KMS-11 (cell line): ENCODE measurements at regions not wholly inside any gene's neighbourhood (a gene's known extent, or its start where the extent isn't known, plus 50 kb on each side); places are given as distances from the start of the nearest gene placed in this dataset.

Experiments
- H2AFZ ChIP-seq: fragments of 200-600 bp; sonication (generic); 2 replicates; pipeline ENCODE4 v1.6.1; 2016; ENCODE audit warnings: antibody characterized with exemption, mixed run types, low read depth
- H3K27ac ChIP-seq: fragments of 200-600 bp; sonication (generic); 2 replicates; pipeline ENCODE4 v1.6.1; 2016; ENCODE audit warnings: mild to moderate bottlenecking, mixed run types
- H3K27me3 ChIP-seq: fragments of 200-600 bp; sonication (generic); 2 replicates; pipeline ENCODE4 v1.6.1; 2017; ENCODE audit warnings: mild to moderate bottlenecking, low read depth, mixed run types, moderate library complexity; ENCODE audit not compliant: insufficient read depth
- H3K36me3 ChIP-seq: fragments of 200-600 bp; sonication (generic); 2 replicates; pipeline ENCODE4 v1.6.1; 2017; ENCODE audit warnings: mild to moderate bottlenecking, mixed run types; ENCODE audit not compliant: insufficient read depth
- H3K4me1 ChIP-seq: fragments of 200-600 bp; sonication (generic); 2 replicates; pipeline ENCODE4 v1.6.1; 2016; ENCODE audit warnings: mild to moderate bottlenecking, low read depth, mixed run types; ENCODE audit not compliant: poor library complexity, severe bottlenecking
- H3K4me2 ChIP-seq: fragments of 200-600 bp; sonication (generic); 2 replicates; pipeline ENCODE4 v1.7.0; 2016; ENCODE audit warnings: mild to moderate bottlenecking, mixed run types
- H3K4me3 ChIP-seq: fragments of 200-600 bp; sonication (generic); IDR thresholded peaks from 2 replicates; pipeline ENCODE4 v1.6.1; 2017; ENCODE audit warnings: low read depth, low read length, mixed read lengths; ENCODE audit not compliant: insufficient read depth
- H3K79me2 ChIP-seq: fragments of 200-600 bp; sonication (generic); 2 replicates; pipeline ENCODE4 v1.6.1; 2016; ENCODE audit warnings: low read depth, mixed run types; ENCODE audit not compliant: insufficient read depth
- H3K9ac ChIP-seq: fragments of 200-600 bp; sonication (generic); 2 replicates; pipeline ENCODE4 v1.6.1; 2016; ENCODE audit warnings: mild to moderate bottlenecking, mixed run types
- H4K20me1 ChIP-seq: fragments of 200-600 bp; sonication (generic); 2 replicates; pipeline ENCODE4 v1.6.1; 2016; ENCODE audit warnings: mild to moderate bottlenecking, mixed run types; ENCODE audit not compliant: insufficient read depth
- TF ChIP-seq, protein P1 (sequence below): fragments of 200-600 bp; sonication (generic); conservative IDR thresholded peaks from 2 replicates; pipeline ENCODE4 v1.6.1; 2017; ENCODE audit warnings: low read depth, mild to moderate bottlenecking, antibody characterized with exemption, low read length, moderate library complexity, mixed read lengths

- H3K4me1 ChIP-seq = no peaks in the 10 kb centered on the region
- H2AFZ ChIP-seq = no peak overlapping the region
- H4K20me1 ChIP-seq = no peaks in the 10 kb centered on the region
- H3K36me3 ChIP-seq = no peaks in the 10 kb centered on the region
- no peaks in the 10 kb centered on the region for H3K79me2 ChIP-seq
- H3K27ac ChIP-seq = no peak overlapping the region
- H3K4me2 ChIP-seq = no peak overlapping the region
- TF ChIP-seq, protein P1, sequence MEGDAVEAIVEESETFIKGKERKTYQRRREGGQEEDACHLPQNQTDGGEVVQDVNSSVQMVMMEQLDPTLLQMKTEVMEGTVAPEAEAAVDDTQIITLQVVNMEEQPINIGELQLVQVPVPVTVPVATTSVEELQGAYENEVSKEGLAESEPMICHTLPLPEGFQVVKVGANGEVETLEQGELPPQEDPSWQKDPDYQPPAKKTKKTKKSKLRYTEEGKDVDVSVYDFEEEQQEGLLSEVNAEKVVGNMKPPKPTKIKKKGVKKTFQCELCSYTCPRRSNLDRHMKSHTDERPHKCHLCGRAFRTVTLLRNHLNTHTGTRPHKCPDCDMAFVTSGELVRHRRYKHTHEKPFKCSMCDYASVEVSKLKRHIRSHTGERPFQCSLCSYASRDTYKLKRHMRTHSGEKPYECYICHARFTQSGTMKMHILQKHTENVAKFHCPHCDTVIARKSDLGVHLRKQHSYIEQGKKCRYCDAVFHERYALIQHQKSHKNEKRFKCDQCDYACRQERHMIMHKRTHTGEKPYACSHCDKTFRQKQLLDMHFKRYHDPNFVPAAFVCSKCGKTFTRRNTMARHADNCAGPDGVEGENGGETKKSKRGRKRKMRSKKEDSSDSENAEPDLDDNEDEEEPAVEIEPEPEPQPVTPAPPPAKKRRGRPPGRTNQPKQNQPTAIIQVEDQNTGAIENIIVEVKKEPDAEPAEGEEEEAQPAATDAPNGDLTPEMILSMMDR = no peak
- no peak overlapping the region for H3K9ac ChIP-seq
- no peaks in the 10 kb centered on the region for H3K27me3 ChIP-seq
- H3K4me3 ChIP-seq = no peak overlapping the region
Measured at GRCh38 chr12:90589956-90590355, 365.0 kb downstream of the CCER1 start.

GRCh38 chr12:90585640-90586304 lies 369.2 kb downstream of the CCER1 start:
- H4K20me1 ChIP-seq = no peaks in the 10 kb centered on the region
- H3K9ac ChIP-seq = no peak overlapping the region
- H3K4me1 ChIP-seq = no peaks in the 10 kb centered on the region
- H3K36me3 ChIP-seq = no peaks in the 10 kb centered on the region
- H2AFZ ChIP-seq = no peak overlapping the region
- H3K4me3 ChIP-seq = no peak overlapping the region
- no peak overlapping the region for H3K4me2 ChIP-seq
- no peak overlapping the region for H3K27ac ChIP-seq
- H3K27me3 ChIP-seq = no peaks in the 10 kb centered on the region
- TF ChIP-seq, protein P1 = no peak
- no peaks in the 10 kb centered on the region for H3K79me2 ChIP-seq

GRCh38 chr12:90576707-90577106 lies 378.3 kb downstream of the CCER1 start:
- TF ChIP-seq, protein P1 = no peak
- Histone ChIP-seq H3K79me2 (no peaks in the 10 kb centered on the region), H2AFZ (no peak overlapping the region), H3K36me3 (no peaks in the 10 kb centered on the region), H3K4me1 (no peaks in the 10 kb centered on the region), H4K20me1 (no peaks in the 10 kb centered on the region), H3K9ac (no peak overlapping the region), H3K27ac (no peak overlapping the region), H3K27me3 (no peaks in the 10 kb centered on the region), H3K4me2 (no peak overlapping the region), H3K4me3 (no peak overlapping the region)

- Histone ChIP-seq H2AFZ (no peak overlapping the region), H3K79me2 (no peaks in the 10 kb centered on the region), H3K9ac (no peak overlapping the region), H3K36me3 (no peaks in the 10 kb centered on the region), H3K27me3 (no peaks in the 10 kb centered on the region), H3K27ac (no peak overlapping the region), H3K4me2 (no peak overlapping the region), H3K4me1 (no peaks in the 10 kb centered on the region), H3K4me3 (no peak overlapping the region), H4K20me1 (no peaks in the 10 kb centered on the region)
- TF ChIP-seq, protein P1 = no peak
Measured at GRCh38 chr12:90575995-90576394, 379.0 kb downstream of the CCER1 start.
